Posterior cingulate gyrus (tissue), 11 donors: ENCODE measurements at regions not wholly inside any gene's neighbourhood (a gene's known extent, or its start where the extent isn't known, plus 50 kb on each side); places are given as distances from the start of the nearest gene placed in this dataset.

Source experiments
- DNase-seq, 10 donors: peaks; one replicate each; pipeline versions ENCODE4 v3.0.0 to v3.0.0-alpha.2; 2020 to 2021; ENCODE audit warnings: mixed read lengths in 3 of 10
- intact Hi-C: fragments of 100-400 bp; cut with DNase I; formaldehyde crosslinking; loops from one replicate; pipeline ENCODE4 v1.15.1; 2023

GRCh38 chr3:177551431-177551836 is 354.2 kb upstream of the TBL1XR1 start:
- intact Hi-C loops, result no loop called here
- no peak for DNase-seq

GRCh38 chr3:177552051-177552450 is 354.8 kb upstream of the TBL1XR1 start:
- intact Hi-C loops, result no loop called here
- DNase-seq, result no peak

- intact Hi-C loops, result no loop called here
- DNase-seq, result no peak
Measured at GRCh38 chr3:177553012-177553411, 355.7 kb upstream of the TBL1XR1 start.

DNA sequence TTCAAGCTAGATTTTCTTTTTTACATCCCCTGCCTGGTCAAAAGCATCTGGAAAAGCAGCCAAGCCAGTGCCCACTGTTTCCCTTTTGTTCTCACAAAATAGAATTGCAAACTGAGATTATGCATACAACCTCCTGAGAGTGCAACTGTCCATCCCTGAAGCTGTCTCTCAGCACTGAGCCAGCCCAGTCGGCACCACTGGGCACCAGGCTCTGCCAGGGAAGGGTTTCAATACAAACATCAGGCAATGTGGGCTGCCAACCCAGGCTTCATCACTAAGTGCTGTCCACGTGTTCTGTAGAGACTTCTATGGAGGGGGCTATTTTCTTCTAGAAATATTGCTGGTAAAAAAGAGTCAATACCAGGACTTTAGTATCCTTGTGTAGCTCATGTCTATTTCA is 356.3 kb upstream of the TBL1XR1 start:
- intact Hi-C loops, result no loop called here
- peak in 6 of 10 donors; percentile 19 to 82 (median 40) for DNase-seq

DNA sequence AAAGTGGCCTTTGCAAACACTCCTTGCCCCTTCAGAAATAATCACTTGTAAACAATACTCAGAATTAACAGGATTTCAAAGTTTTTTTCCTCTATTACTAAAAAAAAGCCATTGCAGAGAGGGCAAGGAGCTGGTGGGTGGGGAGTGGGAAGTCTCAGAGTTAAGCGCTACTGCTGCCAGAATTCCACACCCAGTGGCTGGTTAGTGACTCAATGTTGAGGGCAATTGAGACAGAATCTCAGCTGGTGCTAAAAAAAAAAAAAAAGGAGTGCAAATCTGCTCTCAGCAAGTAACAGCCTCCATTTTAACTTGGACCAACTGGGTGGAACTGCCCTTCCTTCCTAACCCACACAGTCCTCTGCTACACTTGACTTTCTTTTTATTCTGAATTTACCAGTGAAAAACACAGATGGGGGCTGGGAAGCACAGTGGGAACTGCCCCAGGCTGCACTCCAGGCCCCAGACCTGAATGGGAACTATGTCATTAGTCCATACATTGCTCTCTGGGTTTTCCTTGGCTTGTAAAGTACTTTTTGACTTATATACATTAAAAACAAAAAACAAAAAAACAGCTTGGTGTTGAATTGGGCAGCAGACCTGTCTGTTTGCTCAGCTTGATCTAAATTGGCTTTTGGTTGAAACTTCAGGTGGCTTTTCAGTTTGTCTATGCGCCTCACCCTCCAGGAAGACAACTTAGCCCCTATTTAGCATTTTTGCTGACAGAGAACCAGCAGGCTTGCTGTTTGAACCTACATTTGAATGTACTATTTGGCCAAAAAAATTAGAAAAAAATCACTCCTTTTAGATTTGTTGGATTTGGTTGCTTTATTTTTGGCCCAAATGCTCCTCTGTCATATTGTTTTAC is 357.8 kb upstream of the TBL1XR1 start:
- DNase-seq, result peak in 5 of 10 donors; percentile 14 to 78 (median 23)

DNA sequence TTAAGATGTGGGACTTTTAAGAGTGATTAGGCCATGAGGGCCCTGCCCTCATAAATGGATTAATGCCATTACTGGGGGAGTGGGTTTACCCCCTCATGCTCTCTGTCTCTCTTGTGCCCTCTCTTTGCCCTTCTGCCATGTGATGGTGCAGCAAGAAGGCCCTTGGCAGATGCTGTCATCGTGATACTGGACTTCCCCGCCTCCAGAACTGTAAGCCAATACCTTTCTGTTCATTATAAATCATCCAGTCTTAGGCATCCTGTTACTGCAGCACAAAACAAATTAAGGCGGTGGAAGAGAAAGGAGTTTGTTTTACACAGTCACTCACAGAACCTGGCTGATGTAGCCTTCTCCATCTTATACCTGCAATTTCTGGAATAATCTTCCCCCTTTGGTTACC is 360.3 kb upstream of the TBL1XR1 start:
- intact Hi-C loops, result no loop called here
- no peak for DNase-seq

More for the DNA sequence above, 357.8 kb upstream of the TBL1XR1 start:
- intact Hi-C loops, result no loop called here

GRCh38 chr3:177561365-177561764 is 364.1 kb upstream of the TBL1XR1 start:
- intact Hi-C loops, result no loop called here

GRCh38 chr3:177561769-177562392 is 364.6 kb upstream of the TBL1XR1 start:
- intact Hi-C loops, result no loop called here
- no peak for DNase-seq

More at GRCh38 chr3:177561365-177561764, 364.1 kb upstream of the TBL1XR1 start:
- no peak for DNase-seq

- intact Hi-C loops, result no loop called here
- DNase-seq, result no peak
Measured at GRCh38 chr3:177563243-177563780, 366.0 kb upstream of the TBL1XR1 start.

- intact Hi-C loops, result no loop called here
- no peak for DNase-seq
Measured at GRCh38 chr3:177563792-177564191, 366.5 kb upstream of the TBL1XR1 start.

DNA sequence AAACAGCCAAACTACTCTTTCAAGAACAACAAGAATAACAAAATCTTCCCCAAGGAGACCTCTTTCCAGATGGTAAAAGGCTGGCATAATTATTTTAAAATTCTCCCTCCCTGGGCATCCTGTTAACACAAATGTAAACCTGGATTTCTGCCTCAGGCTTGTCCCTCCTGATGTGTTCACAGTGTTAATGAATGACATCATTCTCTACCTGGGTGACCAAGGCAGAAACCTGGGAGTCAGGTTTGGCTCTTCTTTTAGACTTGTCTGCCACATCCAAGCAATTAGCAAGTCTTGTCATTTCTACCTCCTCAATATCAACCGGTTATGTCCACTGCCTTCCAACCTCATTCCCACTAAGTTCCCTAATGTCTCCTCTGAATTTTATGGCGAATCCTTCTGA is 368.7 kb upstream of the TBL1XR1 start:
- intact Hi-C loops, result no loop called here
- DNase-seq, result no peak

- no peak for DNase-seq
- intact Hi-C loops, result no loop called here
Measured at GRCh38 chr3:177567833-177568232, 370.6 kb upstream of the TBL1XR1 start.

DNA sequence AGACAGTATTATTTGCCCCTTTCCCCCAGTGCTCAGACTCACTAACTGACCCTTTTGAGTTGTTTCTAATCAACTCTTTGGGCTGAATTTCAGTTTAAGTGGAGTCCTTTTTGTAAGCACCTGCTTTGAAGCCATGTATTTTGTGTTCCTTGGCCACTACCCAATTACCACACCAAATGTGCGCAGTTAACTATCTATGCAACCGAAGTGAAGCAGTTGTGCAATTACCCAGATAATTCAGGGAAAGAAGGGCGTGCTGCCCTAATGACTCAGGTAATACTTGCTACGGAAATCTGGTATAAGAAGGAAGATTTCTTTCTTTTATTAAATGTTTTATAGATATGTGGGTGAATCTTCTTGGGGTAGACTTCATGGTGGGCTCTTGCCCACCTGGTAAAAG is 371.9 kb upstream of the TBL1XR1 start:
- DNase-seq, result no peak
- intact Hi-C loops, result no loop called here

DNA sequence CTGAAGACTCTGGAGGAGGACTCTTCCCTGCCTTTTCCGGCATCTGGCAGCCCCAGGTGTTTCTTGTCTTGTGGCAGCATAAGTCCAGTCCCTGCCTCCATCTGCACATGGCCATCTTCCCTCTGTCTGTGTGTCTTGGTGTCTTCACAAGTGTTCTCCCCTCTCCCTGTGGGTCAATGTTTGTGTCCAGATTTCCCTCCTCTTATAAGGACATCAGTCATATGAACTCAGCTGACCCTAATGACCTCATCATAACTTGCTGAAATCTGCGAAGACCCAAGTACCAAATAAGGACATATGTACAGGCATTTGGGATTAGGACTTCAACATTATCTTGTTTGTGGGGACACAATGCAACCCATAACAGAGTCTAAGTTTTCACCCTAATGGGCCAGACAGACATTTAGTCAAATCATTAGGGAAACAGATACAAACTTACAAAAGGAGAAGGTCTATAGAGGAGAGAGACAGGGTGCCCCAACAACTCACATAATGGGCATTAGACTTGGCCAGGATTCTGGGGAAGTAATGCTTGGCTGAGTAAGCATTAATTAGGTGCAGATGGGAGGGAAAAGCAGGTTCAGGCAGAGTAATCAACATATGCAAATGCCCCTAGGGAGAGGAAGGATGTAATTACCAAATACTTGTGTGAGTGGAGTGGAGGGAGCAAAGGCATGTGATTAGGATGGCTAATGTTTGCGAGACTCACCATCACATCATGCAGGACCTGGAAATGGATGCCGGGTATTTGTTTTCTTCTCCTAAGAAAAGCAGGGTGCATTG is 372.8 kb upstream of the TBL1XR1 start:
- DNase-seq, result no peak
- intact Hi-C loops, result no loop called here

GRCh38 chr3:177571271-177571943 is 374.1 kb upstream of the TBL1XR1 start:
- intact Hi-C loops, result no loop called here
- DNase-seq, result no peak

DNA sequence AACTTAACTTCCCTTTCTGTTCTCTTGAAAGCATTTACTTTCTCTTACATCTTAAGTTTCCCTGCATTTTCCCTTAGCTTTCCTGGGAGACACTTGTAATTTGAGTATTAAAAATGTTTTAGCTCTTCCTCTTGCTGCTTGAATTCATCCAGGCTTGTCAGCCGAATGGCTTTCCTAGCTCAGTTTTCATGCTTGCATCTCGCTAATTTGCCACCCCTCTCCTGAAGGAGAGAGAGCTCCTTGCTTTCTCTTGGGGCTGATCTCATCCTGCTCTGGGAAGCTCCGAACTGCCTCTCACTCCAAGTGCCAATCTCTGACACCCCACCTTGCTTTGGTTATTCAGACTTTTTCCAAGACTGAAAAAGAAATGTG is 374.6 kb upstream of the TBL1XR1 start:
- no peak for DNase-seq
- intact Hi-C loops, result no loop called here

DNA sequence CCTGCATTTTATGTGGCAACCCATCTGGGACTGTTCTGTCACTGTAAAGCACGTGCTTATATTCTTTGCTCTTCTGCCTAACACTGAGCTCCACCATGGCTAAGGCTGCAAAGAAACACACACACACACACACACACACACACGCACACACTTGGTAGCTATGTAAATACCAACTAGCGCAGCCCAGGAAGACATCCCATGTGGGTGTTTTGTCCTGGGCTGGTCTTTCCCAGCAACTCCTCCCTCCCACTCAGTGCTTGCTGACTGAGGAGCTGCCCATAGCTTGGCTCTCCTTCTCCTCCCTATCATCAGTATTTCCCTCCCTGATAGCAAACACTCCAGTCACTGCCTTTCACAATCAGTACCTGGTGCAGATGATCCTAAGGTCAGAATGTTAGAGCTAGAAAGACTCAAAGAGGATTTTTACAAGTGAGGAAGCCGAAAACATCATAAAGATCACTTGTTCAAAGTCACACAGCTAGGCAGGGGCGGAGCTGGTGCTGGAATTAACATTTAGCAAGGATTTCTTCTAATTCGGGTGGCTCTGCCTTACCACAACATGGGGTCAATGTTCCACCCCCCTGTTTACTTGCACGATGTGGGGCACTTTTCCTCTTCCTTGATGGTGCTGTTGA is 377.1 kb upstream of the TBL1XR1 start:
- intact Hi-C loops, result no loop called here
- no peak for DNase-seq

GRCh38 chr3:177576746-177577145 is 379.5 kb upstream of the TBL1XR1 start:
- DNase-seq, result no peak
- intact Hi-C loops, result no loop called here

GRCh38 chr3:177578488-177578887 is 381.2 kb upstream of the TBL1XR1 start:
- intact Hi-C loops, result no loop called here
- no peak for DNase-seq

DNA sequence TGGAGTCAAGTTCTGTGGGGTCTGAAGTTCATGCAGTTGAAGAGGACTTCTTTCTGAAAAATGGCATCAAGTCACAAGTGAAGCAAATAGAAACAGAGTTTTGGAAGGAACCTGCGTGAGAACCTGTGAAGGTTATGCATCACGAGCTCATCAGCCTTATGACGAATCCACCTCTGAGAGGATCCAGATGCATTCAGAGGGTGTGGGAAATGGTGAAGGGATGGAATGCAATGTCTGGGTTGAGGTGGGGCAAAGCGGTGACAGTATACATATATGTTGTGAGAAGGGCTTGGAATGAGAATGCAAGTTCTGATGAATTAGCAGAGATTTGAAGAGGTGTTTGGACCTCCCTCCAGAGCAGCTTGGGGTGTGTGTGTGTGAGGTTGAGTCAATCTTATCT is 382.1 kb upstream of the TBL1XR1 start:
- intact Hi-C loops, result no loop called here
- DNase-seq, result no peak
